HG02943 (cell line): ENCODE measurements at regions not wholly inside any gene's neighbourhood (a gene's known extent, or its start where the extent isn't known, plus 50 kb on each side); places are given as distances from the start of the nearest gene placed in this dataset.

ENCODE experiments used
- ATAC-seq: cut with Tn5 transposase; IDR thresholded peaks from one replicate; pipeline ENCODE4 v1.9.1; 2021; ENCODE audit warnings: mild to moderate bottlenecking, low read depth, moderate library complexity; ENCODE audit not compliant: unreplicated experiment

DNA sequence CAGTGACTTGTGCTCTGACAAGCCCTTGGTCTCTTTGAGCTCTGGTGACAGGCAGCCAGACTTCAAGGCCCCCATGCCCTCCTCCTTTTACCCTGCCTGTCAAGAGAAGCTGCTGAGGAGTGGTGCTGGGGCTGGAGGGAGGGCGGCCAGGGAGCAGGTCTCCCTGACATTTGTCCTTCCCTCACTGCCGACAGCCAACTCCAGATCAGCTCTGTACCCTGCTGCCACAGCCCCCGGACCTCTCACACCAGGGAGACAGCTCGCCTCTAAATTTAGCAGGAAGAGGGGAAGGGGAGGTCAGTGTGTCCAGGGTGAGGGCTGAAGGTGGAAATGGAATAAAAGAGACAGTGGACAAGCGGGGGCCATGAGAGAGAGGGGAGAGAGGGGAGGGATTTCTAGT lies 155.8 kb downstream of the TDRD15 start:
- no peak for ATAC-seq

DNA sequence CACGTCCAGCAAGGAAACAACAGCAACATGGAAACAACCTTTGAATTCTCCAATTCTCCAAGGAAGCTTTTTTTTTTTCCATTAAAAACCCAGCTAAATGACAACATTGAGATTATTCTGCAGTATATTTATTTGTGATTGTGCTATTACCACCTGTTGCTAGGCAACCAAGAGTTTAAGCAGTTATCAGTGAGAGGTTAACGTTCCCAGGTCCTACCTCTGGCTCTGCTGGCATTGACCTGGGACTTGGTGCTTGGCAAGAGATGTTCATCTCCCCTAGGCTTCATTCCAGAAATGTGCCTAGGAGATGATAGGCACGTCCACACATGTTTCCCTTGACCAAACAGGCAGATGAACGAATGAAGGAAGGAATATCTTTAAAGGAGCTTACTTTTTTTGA lies 157.0 kb downstream of the TDRD15 start:
- no peak for ATAC-seq

DNA sequence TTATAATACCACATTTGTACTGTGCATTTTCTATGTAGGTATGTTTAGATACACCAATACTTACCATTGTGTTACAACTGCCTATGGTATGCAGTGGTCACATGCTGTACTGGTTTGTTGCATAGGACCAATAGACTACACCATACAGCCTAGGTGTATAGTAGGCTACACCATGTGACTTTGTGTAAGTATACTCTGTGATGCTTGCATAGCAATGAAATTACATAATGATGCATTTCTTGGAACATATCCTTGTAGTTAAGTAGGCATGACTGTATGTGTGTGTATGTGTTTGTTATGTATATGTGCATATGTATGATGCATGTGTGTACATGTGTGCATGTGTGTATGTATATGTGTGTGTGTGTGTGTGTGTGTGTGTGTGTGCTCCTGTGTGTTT lies 157.6 kb downstream of the TDRD15 start:
- ATAC-seq: no peak

- ATAC-seq: no peak
Observed at GRCh38 chr2:21281791-21282514, 158.2 kb downstream of the TDRD15 start.

GRCh38 chr2:21282515-21282898 lies 158.7 kb downstream of the TDRD15 start:
- no peak for ATAC-seq

- ATAC-seq: no peak
Observed at GRCh38 chr2:21288299-21288698, 164.5 kb downstream of the TDRD15 start.

- ATAC-seq: no peak
Observed at GRCh38 chr2:21288739-21289520, 165.2 kb downstream of the TDRD15 start.

GRCh38 chr2:21289551-21289950 lies 165.8 kb downstream of the TDRD15 start:
- no peak for ATAC-seq

DNA sequence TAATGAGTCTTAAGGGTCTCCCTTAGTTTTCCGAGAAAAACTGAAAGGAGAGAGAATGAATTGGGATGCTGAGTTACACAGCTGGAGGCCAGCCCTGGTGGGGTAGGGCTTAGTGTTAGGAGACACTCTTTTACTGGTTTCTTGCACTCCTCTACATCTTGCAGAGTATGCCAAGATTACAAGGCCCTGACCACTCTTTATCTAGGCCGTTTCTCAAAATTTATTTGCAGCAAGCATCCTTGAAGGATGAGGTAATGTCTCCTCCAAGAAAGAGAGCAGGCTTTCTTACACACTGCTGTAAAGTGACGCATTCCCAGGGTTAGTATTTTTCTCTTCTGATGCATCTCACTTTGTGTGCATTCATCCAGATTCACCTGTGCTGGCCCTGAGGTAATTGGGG lies 166.2 kb downstream of the TDRD15 start:
- ATAC-seq: no peak

DNA sequence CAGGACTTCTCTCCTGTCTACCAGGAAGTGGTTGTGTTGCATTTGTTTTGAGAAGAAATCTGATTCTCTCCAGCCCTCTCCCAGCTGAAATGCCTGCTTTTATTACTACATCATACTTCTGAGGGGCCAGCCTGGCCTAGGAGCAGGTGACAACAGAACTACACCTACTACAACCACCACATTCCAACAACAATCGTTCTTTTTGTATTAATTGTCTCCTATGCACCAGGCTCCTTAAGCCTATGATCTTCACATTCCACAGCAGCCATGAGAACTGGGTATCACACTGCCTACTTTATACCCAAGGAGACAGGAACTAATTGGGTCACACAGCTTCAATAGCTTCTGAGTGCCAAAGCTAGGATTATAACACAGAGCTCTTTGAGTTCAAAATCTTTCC lies 167.7 kb downstream of the TDRD15 start:
- no peak for ATAC-seq

DNA sequence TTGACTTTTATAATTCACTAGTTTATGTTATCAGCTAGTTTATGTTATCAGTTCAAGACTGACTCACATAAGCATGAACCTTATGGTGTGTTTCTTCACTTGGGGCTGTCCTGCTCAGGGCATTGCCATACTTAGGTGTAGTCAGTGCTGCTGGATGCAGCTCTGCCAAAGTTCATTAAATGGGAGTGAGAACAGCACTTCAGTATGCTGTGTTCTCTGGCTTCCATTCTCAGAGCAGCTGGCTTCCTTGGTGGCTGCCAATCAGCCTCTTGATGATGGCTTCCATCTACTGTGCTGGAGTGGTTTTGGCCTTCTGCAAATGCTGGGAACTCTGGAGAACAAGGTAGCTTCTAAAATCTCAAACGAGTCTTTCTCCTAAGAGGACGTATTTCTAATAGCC lies 170.7 kb downstream of the TDRD15 start:
- ATAC-seq: no peak

- ATAC-seq: no peak
Observed at GRCh38 chr2:21299411-21299810, 175.6 kb downstream of the TDRD15 start.

DNA sequence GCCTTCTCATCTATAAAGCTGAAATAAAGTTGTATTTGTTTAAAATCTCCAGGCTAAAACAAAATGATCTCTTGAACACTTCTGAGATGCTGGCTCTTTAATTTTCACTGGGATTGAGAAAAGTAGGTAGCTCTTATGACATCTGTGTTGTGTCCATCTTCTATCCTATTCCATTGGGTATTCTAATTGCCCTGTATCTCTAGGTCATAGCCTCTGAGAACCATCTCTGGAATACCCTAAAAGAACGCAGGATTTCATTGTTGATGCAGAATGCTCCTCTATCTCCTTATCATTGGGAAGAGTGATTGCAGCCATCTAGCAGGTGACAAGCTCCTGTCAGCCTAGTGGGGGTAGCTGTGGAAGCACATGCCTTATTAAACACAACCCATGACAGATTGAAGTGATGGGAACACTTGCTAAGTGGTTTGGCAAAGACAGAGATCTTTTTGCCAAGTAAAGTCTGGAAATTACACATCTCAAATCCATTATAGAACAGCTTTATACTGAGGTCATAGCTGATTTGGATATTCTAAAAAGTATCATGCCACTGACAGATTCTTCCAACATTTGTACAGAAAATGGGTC lies 178.2 kb downstream of the TDRD15 start:
- no peak for ATAC-seq

- ATAC-seq: no peak
Observed at GRCh38 chr2:21303876-21304275, 180.1 kb downstream of the TDRD15 start.

DNA sequence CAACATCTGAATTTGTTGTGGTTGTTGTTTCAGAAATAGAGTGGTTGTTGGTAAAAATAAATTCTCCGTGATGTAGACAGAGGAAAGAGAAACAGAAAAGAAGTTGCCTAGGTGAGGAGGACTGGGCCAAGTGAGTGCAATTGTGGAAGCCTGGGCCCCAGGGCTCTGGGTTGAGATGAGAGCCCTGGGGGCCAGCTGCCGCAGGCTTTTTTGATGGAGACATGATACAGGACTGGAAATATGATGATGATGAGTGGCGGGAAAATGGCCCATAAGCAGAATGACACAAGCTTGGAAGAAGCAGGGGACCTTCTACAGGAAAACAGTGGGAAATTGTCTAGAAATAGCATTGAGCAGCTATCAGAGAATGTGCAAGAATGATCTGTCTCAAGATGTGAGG lies 181.8 kb downstream of the TDRD15 start:
- no peak for ATAC-seq

GRCh38 chr2:21306235-21306634 lies 182.5 kb downstream of the TDRD15 start:
- no peak for ATAC-seq

DNA sequence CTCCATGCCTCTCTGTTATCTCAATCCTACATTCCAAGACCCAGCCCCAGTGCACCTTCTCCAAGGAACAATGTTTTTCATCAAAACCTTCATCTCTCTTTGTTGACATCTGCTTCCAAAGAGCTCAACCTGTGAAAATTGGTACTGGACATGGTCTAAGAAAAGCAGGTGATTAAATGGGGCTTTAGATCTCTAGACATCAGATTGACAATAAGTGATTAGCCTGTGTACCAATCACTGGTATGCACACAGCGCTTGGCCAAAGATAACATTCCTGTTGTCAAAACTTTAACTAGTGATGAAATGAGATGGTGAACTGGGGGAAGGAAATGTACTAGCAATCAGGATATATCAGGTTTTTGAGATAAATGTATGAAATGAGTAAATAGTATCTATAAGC lies 183.3 kb downstream of the TDRD15 start:
- ATAC-seq: no peak

DNA sequence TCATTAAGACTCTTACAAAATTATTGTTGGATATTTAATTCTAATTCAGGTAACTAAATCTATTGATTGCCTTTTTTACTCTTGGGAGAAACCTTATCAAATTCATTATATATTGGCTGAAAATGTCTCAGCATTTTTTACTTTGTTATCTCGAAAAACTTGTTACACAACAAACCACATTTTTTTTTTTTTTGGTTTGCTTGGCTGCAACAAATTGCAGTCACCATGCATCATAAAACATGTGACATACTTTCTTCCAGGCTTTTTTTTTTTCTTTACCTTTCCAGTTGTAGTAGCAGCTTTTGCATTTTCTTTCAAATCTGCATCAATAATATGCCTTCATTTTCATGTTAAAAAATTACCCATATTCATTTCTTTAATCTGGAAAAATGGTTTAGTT lies 186.7 kb downstream of the TDRD15 start:
- no peak for ATAC-seq

DNA sequence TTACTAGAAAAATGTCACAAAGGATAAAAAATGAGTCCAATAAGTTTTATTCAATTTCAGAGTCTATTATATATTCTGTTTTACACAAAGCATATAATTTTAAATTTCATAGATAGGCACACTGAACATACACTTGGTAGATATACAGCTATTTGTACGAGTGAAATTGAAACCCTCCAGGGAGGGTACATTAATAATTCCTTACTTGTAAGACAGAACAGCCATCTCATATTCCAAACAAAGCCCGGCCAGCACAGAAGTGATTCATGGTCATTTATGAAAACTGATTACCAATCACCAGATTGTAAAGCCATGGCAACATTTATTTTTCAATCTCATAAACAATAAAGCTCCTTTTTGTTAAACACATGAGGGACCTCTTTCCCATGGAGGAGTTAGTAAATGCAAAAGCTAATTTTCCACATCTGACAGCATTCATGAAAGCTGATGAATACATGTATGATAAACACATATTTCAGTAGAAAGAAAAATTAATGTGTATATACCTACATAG lies 190.6 kb downstream of the TDRD15 start:
- no peak for ATAC-seq

DNA sequence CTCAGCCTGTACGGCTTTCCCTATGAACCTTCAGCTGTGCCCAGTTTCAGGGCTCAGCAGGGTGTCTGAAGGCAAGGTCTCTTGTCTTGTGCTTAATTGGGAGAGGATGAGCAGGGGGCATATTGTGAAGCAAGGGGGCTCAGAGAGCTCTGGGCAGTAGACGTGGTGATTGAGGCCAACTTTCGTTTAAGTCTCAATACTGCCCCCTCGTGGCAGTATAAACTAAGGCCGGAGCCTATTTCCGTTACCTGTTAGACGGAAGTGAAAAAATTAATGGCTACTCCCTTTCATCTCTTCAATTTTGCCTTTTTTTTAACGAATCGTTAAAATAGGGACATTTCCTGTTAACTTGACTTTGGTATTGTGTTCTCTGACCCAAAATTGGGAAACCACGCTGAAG lies 193.4 kb downstream of the TDRD15 start:
- ATAC-seq: peak; percentile 85

- ATAC-seq: no peak
Observed at GRCh38 chr2:21318263-21318662, 194.5 kb downstream of the TDRD15 start.

- no peak for ATAC-seq
Observed at GRCh38 chr2:21326152-21326551, 202.4 kb downstream of the TDRD15 start.
